WTC11 (cell line): ENCODE measurements at regions not wholly inside any gene's neighbourhood (a gene's known extent, or its start where the extent isn't known, plus 50 kb on each side); places are given as distances from the start of the nearest gene placed in this dataset.

Source experiments
- ATAC-seq: fragments of 200-7000 bp; cut with Tn5 transposase; 2 replicates; pipeline ENCODE4 v1.10.0; 2021; ENCODE audit warnings: mild to moderate bottlenecking, moderate library complexity
- CTCF ChIA-PET: fragments of 300-600 bp; sonication (Branson Sonifier 250); formaldehyde crosslinking; loops from one replicate; lab custom pipeline; 2021; ENCODE audit warnings: antibody characterized with exemption; lab: Charles Lee
- POLR2A ChIA-PET: fragments of 350-600 bp; sonication (Branson Sonifier 250); formaldehyde crosslinking; loops from one replicate; lab custom pipeline; 2021; ENCODE audit warnings: antibody characterized with exemption; lab: Charles Lee
- DNase-seq: peaks from one replicate; pipeline ENCODE4 v3.0.0; 2021; ENCODE audit warnings: low spot score
- H3K27ac Mint-ChIP-seq: 2 replicates; pipeline ENCODE4 v1.8.0; 2021; ENCODE audit warnings: mixed read lengths
- H3K27me3 Mint-ChIP-seq: 2 replicates; pipeline ENCODE4 v1.8.0; 2021; ENCODE audit warnings: low read depth, mild to moderate bottlenecking, moderate library complexity, mixed read lengths
- H3K36me3 Mint-ChIP-seq: 2 replicates; pipeline ENCODE4 v1.8.0; 2021; ENCODE audit warnings: mixed read lengths
- H3K4me1 Mint-ChIP-seq: 2 replicates; pipeline ENCODE4 v1.8.0; 2022; ENCODE audit warnings: mixed read lengths
- H3K4me3 Mint-ChIP-seq: 2 replicates; pipeline ENCODE4 v1.8.0; 2021; ENCODE audit warnings: mild to moderate bottlenecking, moderate library complexity, mixed read lengths
- H3K9me3 Mint-ChIP-seq: 2 replicates; pipeline ENCODE4 v1.8.0; 2021; ENCODE audit warnings: mixed read lengths
- CREM ChIP-seq: sonication (generic); formaldehyde crosslinking; IDR thresholded peaks from 2 replicates; pipeline ENCODE4 v1.8.1; 2022; ENCODE audit warnings: mild to moderate bottlenecking, missing genetic modification reagents, moderate library complexity
- E2F5 ChIP-seq: sonication (generic); formaldehyde crosslinking; IDR thresholded peaks from 2 replicates; pipeline ENCODE4 v1.8.1; 2022; ENCODE audit warnings: mild to moderate bottlenecking, moderate library complexity, missing genetic modification reagents
- ELF4 ChIP-seq: sonication (generic); formaldehyde crosslinking; IDR thresholded peaks from 2 replicates; pipeline ENCODE4 v1.8.1; 2022; ENCODE audit warnings: low read depth, mild to moderate bottlenecking, moderate library complexity, missing genetic modification reagents
- ESRRA ChIP-seq: sonication (generic); formaldehyde crosslinking; IDR thresholded peaks from 2 replicates; pipeline ENCODE4 v1.8.1; 2022; ENCODE audit warnings: mild to moderate bottlenecking, missing genetic modification reagents, borderline replicate concordance
- MLX ChIP-seq: sonication (generic); formaldehyde crosslinking; IDR thresholded peaks from 2 replicates; pipeline ENCODE4 v1.8.1; 2023; ENCODE audit warnings: mild to moderate bottlenecking, missing genetic modification reagents, moderate library complexity
- RORB ChIP-seq: fragments of 250-450 bp; sonication (Bioruptor Pico); IDR thresholded peaks from 2 replicates; pipeline ENCODE4 v1.9.0; 2021; ENCODE audit warnings: mild to moderate bottlenecking
- SOX15 ChIP-seq: fragments of 250-450 bp; sonication (Bioruptor Pico); IDR thresholded peaks from 2 replicates; pipeline ENCODE4 v1.9.0; 2021; ENCODE audit warnings: mild to moderate bottlenecking
- ZMAT4 ChIP-seq: fragments of 250-450 bp; sonication (Bioruptor Pico); IDR thresholded peaks from 2 replicates; pipeline ENCODE4 v1.9.0; 2021; ENCODE audit warnings: mild to moderate bottlenecking
- ZNF263 ChIP-seq: sonication (generic); formaldehyde crosslinking; IDR thresholded peaks from 2 replicates; pipeline ENCODE4 v1.8.1; 2022; ENCODE audit warnings: low read depth, mild to moderate bottlenecking, moderate library complexity, missing genetic modification reagents
- ZNF281 ChIP-seq: sonication (generic); formaldehyde crosslinking; IDR thresholded peaks from 2 replicates; pipeline ENCODE4 v1.8.0; 2023; ENCODE audit warnings: mild to moderate bottlenecking, missing genetic modification reagents
- ZNF317 ChIP-seq: sonication (generic); formaldehyde crosslinking; IDR thresholded peaks from 2 replicates; pipeline ENCODE4 v1.8.1; 2023; ENCODE audit warnings: low read depth, mild to moderate bottlenecking, moderate library complexity, missing genetic modification reagents, borderline replicate concordance
- TF ChIP-seq, protein P1 (sequence below): fragments of 200-600 bp; IDR thresholded peaks from 2 replicates; pipeline ENCODE4 v1.8.0; 2022; ENCODE audit warnings: antibody characterized with exemption
- TF ChIP-seq, protein P2 (sequence below): fragments of 250-450 bp; sonication (Bioruptor Pico); IDR thresholded peaks from 2 replicates; pipeline ENCODE4 v1.9.0; 2021; ENCODE audit warnings: mild to moderate bottlenecking

GRCh38 chr2:57809230-57809629 lies 237.4 kb upstream of the VRK2 start:
- CTCF ChIA-PET, result no interaction called here
- no peak for ATAC-seq
- no peak overlapping the region for H3K4me3 Mint-ChIP-seq

More at GRCh38 chr2:57809230-57809629, 237.4 kb upstream of the VRK2 start:
- H3K36me3 Mint-ChIP-seq, result no peaks in the 10 kb centered on the region
- no peaks in the 10 kb centered on the region for H3K4me1 Mint-ChIP-seq
- TF ChIP-seq ZNF317, result no peak
- no peak for TF ChIP-seq ESRRA
- TF ChIP-seq ZNF281, result no peak
- TF ChIP-seq, protein P1, sequence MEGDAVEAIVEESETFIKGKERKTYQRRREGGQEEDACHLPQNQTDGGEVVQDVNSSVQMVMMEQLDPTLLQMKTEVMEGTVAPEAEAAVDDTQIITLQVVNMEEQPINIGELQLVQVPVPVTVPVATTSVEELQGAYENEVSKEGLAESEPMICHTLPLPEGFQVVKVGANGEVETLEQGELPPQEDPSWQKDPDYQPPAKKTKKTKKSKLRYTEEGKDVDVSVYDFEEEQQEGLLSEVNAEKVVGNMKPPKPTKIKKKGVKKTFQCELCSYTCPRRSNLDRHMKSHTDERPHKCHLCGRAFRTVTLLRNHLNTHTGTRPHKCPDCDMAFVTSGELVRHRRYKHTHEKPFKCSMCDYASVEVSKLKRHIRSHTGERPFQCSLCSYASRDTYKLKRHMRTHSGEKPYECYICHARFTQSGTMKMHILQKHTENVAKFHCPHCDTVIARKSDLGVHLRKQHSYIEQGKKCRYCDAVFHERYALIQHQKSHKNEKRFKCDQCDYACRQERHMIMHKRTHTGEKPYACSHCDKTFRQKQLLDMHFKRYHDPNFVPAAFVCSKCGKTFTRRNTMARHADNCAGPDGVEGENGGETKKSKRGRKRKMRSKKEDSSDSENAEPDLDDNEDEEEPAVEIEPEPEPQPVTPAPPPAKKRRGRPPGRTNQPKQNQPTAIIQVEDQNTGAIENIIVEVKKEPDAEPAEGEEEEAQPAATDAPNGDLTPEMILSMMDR, result no peak
- TF ChIP-seq, protein P2, sequence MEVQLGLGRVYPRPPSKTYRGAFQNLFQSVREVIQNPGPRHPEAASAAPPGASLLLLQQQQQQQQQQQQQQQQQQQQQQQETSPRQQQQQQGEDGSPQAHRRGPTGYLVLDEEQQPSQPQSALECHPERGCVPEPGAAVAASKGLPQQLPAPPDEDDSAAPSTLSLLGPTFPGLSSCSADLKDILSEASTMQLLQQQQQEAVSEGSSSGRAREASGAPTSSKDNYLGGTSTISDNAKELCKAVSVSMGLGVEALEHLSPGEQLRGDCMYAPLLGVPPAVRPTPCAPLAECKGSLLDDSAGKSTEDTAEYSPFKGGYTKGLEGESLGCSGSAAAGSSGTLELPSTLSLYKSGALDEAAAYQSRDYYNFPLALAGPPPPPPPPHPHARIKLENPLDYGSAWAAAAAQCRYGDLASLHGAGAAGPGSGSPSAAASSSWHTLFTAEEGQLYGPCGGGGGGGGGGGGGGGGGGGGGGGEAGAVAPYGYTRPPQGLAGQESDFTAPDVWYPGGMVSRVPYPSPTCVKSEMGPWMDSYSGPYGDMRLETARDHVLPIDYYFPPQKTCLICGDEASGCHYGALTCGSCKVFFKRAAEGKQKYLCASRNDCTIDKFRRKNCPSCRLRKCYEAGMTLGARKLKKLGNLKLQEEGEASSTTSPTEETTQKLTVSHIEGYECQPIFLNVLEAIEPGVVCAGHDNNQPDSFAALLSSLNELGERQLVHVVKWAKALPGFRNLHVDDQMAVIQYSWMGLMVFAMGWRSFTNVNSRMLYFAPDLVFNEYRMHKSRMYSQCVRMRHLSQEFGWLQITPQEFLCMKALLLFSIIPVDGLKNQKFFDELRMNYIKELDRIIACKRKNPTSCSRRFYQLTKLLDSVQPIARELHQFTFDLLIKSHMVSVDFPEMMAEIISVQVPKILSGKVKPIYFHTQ (CRISPR knock-in tag), result no peak
- no peak for TF ChIP-seq E2F5 (CRISPR knock-in tag)
- TF ChIP-seq SOX15 (CRISPR knock-in tag), result no peak
- no peak for TF ChIP-seq ELF4 (CRISPR knock-in tag)
- TF ChIP-seq ZNF263 (CRISPR knock-in tag), result no peak
- TF ChIP-seq RORB, result no peak
- no peak for TF ChIP-seq MLX (CRISPR knock-in tag)
- no peak for TF ChIP-seq ZMAT4
- no peak for TF ChIP-seq CREM
- POLR2A ChIA-PET, result no interaction called here
- H3K9me3 Mint-ChIP-seq, result no peaks in the 10 kb centered on the region
- H3K27me3 Mint-ChIP-seq, result no peaks in the 10 kb centered on the region
- no peak for DNase-seq
- H3K27ac Mint-ChIP-seq, result no peak overlapping the region
